Stimulated activated CD4-positive, alpha-beta T cell treated with anti-CD3 and anti-CD28 coated beads, Interleukin-1b, Interleukin-23, amount 100 ng/mL, for 48 hours (primary cell): ENCODE measurements at regions not wholly inside any gene's neighbourhood (a gene's known extent, or its start where the extent isn't known, plus 50 kb on each side); places are given as distances from the start of the nearest gene placed in this dataset.

Source experiments
- DNase-seq: peaks from one replicate; pipeline ENCODE4 v3.0.0-alpha.2; 2020

- DNase-seq = no peak
Measured at GRCh38 chr6:147141711-147142308, 62.4 kb upstream of the STXBP5 start.

- DNase-seq = no peak
Measured at GRCh38 chr6:147142684-147143245, 61.5 kb upstream of the STXBP5 start.

- no peak for DNase-seq
Measured at GRCh38 chr6:147149092-147149491, 55.1 kb upstream of the STXBP5 start.

- no peak for DNase-seq
Measured at GRCh38 chr6:147149826-147150225, 54.4 kb upstream of the STXBP5 start.

GRCh38 chr6:147150293-147150692 lies 53.9 kb upstream of the STXBP5 start:
- no peak for DNase-seq
